H1 (cell line): ENCODE measurements at regions not wholly inside any gene's neighbourhood (a gene's known extent, or its start where the extent isn't known, plus 50 kb on each side); places are given as distances from the start of the nearest gene placed in this dataset.

Experiments
- CTCF ChIA-PET: fragments of 300-600 bp; sonication (Branson Sonifier 250); formaldehyde crosslinking; loops from one replicate; lab custom pipeline; 2021; ENCODE audit not compliant: partially characterized antibody; lab: Charles Lee
- POLR2A ChIA-PET: fragments of 300-600 bp; sonication (Branson Sonifier 250); formaldehyde crosslinking; loops from one replicate; lab custom pipeline; 2021; ENCODE audit warnings: inconsistent platforms; ENCODE audit not compliant: partially characterized antibody; lab: Charles Lee
- DNase-seq, 2 experiments: peaks; one replicate each; pipeline versions ENCODE4 v3.0.0 to v3.0.0-alpha.2; 2010 to 2022; ENCODE audit warnings: low spot score in 2 of 2, low read depth in 1 of 2, mixed read lengths in 1 of 2
- FAIRE-seq: peaks from 2 replicates; lab custom pipeline; 2011; peaks lifted over from hg19 to GRCh38; lab: Jason Lieb, UNC
- H2AFZ ChIP-seq: 2 replicates; pipeline ENCODE4 v1.8.1; 2012; ENCODE audit warnings: low read length, inconsistent platforms
- H2AK5ac ChIP-seq: 2 replicates; pipeline ENCODE4 v1.6.1; 2013; ENCODE audit warnings: low read depth, low read length
- H2BK120ac ChIP-seq: replicated peaks from 2 replicates; pipeline ENCODE3; 2013; ENCODE audit warnings: low read depth, low read length, inconsistent platforms
- H2BK12ac ChIP-seq: 2 replicates; pipeline ENCODE4 v1.6.1; 2013; ENCODE audit warnings: low read depth, low read length
- H2BK15ac ChIP-seq: 2 replicates; pipeline ENCODE4 v1.6.1; 2013; ENCODE audit warnings: low read length
- H2BK20ac ChIP-seq: 2 replicates; pipeline ENCODE4 v1.6.1; 2013; ENCODE audit warnings: low read length
- H2BK5ac ChIP-seq: 2 replicates; pipeline ENCODE4 v1.6.1; 2013; ENCODE audit warnings: low read depth, low read length
- H3K14ac ChIP-seq: 2 replicates; pipeline ENCODE4 v1.6.1; 2013; ENCODE audit warnings: inconsistent platforms; ENCODE audit not compliant: insufficient read length
- H3K18ac ChIP-seq: 2 replicates; pipeline ENCODE4 v1.6.1; 2013; ENCODE audit warnings: low read length; ENCODE audit errors: extremely low read depth
- H3K23ac ChIP-seq: 2 replicates; pipeline ENCODE4 v1.6.1; 2013; ENCODE audit warnings: inconsistent platforms; ENCODE audit not compliant: insufficient read length
- H3K23me2 ChIP-seq: 2 replicates; pipeline ENCODE4 v1.6.1; 2013; ENCODE audit warnings: low read depth, low read length
- H3K27ac ChIP-seq: 2 replicates; pipeline ENCODE4 v1.6.1; 2011; ENCODE audit warnings: low read depth, low read length, inconsistent platforms
- H3K27me3 ChIP-seq, 4 experiments: replicated peaks in 1 of 4; 1 replicate in 1 of 4; 2 replicates in 3 of 4; pipeline versions ENCODE4 v1.6.1 to v1.8.1; 2011 to 2013; ENCODE audit warnings: low read length in 3 of 4, mild to moderate bottlenecking in 3 of 4, inconsistent platforms in 2 of 4, mixed read lengths in 2 of 4, moderate library complexity in 1 of 4; ENCODE audit not compliant: control insufficient read depth in 3 of 4, insufficient read depth in 3 of 4; ENCODE audit errors: extremely low read depth in 1 of 4
- H3K36me3 ChIP-seq, 4 experiments: 2 replicates each; pipeline versions ENCODE4 v1.6.1 to v1.8.1; 2011 to 2013; ENCODE audit warnings: mild to moderate bottlenecking in 4 of 4, low read length in 3 of 4, moderate library complexity in 2 of 4, control low read depth in 1 of 4, inconsistent platforms in 1 of 4; ENCODE audit not compliant: insufficient read depth in 4 of 4, control insufficient read depth in 2 of 4
- H3K4ac ChIP-seq: replicated peaks from 2 replicates; pipeline ENCODE3; 2013; ENCODE audit warnings: low read length, low read depth, mixed read lengths, inconsistent platforms; ENCODE audit not compliant: insufficient read length
- H3K4me1 ChIP-seq, 4 experiments: replicated peaks in 1 of 4; 1 replicate in 1 of 4; 2 replicates in 3 of 4; pipeline versions ENCODE4 v1.6.1 to v1.8.1; 2011 to 2013; ENCODE audit warnings: low read length in 3 of 4, inconsistent platforms in 2 of 4, mixed read lengths in 1 of 4; ENCODE audit not compliant: insufficient read depth in 4 of 4, control insufficient read depth in 3 of 4
- H3K4me2 ChIP-seq, 2 experiments: 2 replicates each; pipeline versions ENCODE4 v1.6.1 to v1.8.1; 2011 to 2013; ENCODE audit warnings: low read depth in 2 of 2, low read length in 2 of 2, control low read depth in 1 of 2, inconsistent platforms in 1 of 2, mild to moderate bottlenecking in 1 of 2; ENCODE audit not compliant: insufficient read depth in 1 of 2
- H3K4me3 ChIP-seq, 4 experiments: fragments of 200-600, 300-600 bp in 1 of 4; sonication (generic), shearing (Covaris generic), sonication (Bioruptor Twin) in 1 of 4; 2 replicates each; pipeline versions ENCODE4 v1.5.1 to v1.8.1; 2011 to 2016; ENCODE audit warnings: low read length in 4 of 4, low read depth in 3 of 4, control low read depth in 2 of 4, inconsistent platforms in 2 of 4, mild to moderate bottlenecking in 2 of 4, mixed read lengths in 1 of 4, moderate library complexity in 1 of 4; ENCODE audit not compliant: insufficient read depth in 2 of 4; ENCODE audit errors: extremely low read depth in 1 of 4
- H3K56ac ChIP-seq: replicated peaks from 2 replicates; pipeline ENCODE3; 2013; ENCODE audit warnings: low read depth, mild to moderate bottlenecking, mixed read lengths, low read length, inconsistent platforms; ENCODE audit not compliant: insufficient read length
- H3K79me1 ChIP-seq: 2 replicates; pipeline ENCODE4 v1.6.1; 2013; ENCODE audit warnings: low read depth, low read length, control low read depth
- H3K79me2 ChIP-seq, 2 experiments: 2 replicates each; pipeline versions ENCODE4 v1.6.1 to v1.8.1; 2012 to 2013; ENCODE audit warnings: low read length in 2 of 2, mild to moderate bottlenecking in 2 of 2, inconsistent platforms in 1 of 2; ENCODE audit not compliant: insufficient read depth in 2 of 2, control insufficient read depth in 1 of 2
- H3K9ac ChIP-seq, 4 experiments: replicated peaks in 1 of 4; 1 replicate in 1 of 4; 2 replicates in 3 of 4; pipeline versions ENCODE4 v1.6.1 to v1.8.1; 2011 to 2013; ENCODE audit warnings: low read depth in 3 of 4, low read length in 3 of 4, control low read depth in 2 of 4, mild to moderate bottlenecking in 2 of 4, moderate library complexity in 2 of 4, inconsistent platforms in 1 of 4; ENCODE audit errors: extremely low read depth in 1 of 4
- H3K9me3 ChIP-seq, 2 experiments: 2 replicates each; pipeline versions ENCODE4 v1.6.1 to v1.8.1; 2012 to 2013; ENCODE audit warnings: mild to moderate bottlenecking in 2 of 2, moderate library complexity in 2 of 2, control low read depth in 1 of 2, inconsistent platforms in 1 of 2, low read depth in 1 of 2, low read length in 1 of 2, mixed read lengths in 1 of 2; ENCODE audit not compliant: insufficient read depth in 2 of 2
- H4K20me1 ChIP-seq, 2 experiments: replicated peaks in 1 of 2; 2 replicates each; pipeline versions ENCODE3 to v1.8.1; 2011 to 2013; ENCODE audit warnings: inconsistent platforms in 2 of 2, low read length in 2 of 2, mild to moderate bottlenecking in 1 of 2; ENCODE audit not compliant: insufficient read depth in 2 of 2, control insufficient read depth in 1 of 2
- H4K5ac ChIP-seq: 2 replicates; pipeline ENCODE4 v1.6.1; 2013; ENCODE audit warnings: low read length, low read depth, mixed read lengths, inconsistent platforms; ENCODE audit not compliant: insufficient read length
- H4K8ac ChIP-seq: 2 replicates; pipeline ENCODE4 v1.8.0; 2013; ENCODE audit warnings: mild to moderate bottlenecking, moderate library complexity, low read length, inconsistent platforms; ENCODE audit not compliant: insufficient read depth; ENCODE audit errors: extremely low read depth
- H4K91ac ChIP-seq: replicated peaks from 2 replicates; pipeline ENCODE3; 2013; ENCODE audit warnings: low read length, mixed read lengths, inconsistent platforms; ENCODE audit not compliant: insufficient read length
- CHD1 ChIP-seq: IDR thresholded peaks from 2 replicates; pipeline ENCODE4 v1.6.1; 2012; ENCODE audit warnings: low read depth, low read length, improper control_type of control experiment
- EP300 ChIP-seq, 2 experiments: IDR thresholded peaks; 1 replicate in 1 of 2; 2 replicates in 1 of 2; pipeline ENCODE4 v1.6.1; 2011 to 2012; ENCODE audit warnings: low read depth in 2 of 2, low read length in 2 of 2, mild to moderate bottlenecking in 2 of 2, borderline replicate concordance in 1 of 2, inconsistent platforms in 1 of 2, moderate library complexity in 1 of 2
- FOSL1 ChIP-seq: IDR thresholded peaks from 2 replicates; pipeline ENCODE4 v1.6.1; 2011; ENCODE audit warnings: mild to moderate bottlenecking, low read depth, low read length, moderate library complexity; ENCODE audit not compliant: insufficient read depth
- KDM1A ChIP-seq: fragments of 200-600, 300-600 bp; sonication (generic); IDR thresholded peaks from 2 replicates; pipeline ENCODE4 v1.7.1; 2016; ENCODE audit warnings: mild to moderate bottlenecking, low read length, borderline replicate concordance
- KDM4A ChIP-seq: IDR thresholded peaks from one replicate; pipeline ENCODE4 v1.7.1; 2012; ENCODE audit warnings: low read depth, mild to moderate bottlenecking, moderate library complexity, low read length, inconsistent platforms; ENCODE audit not compliant: severe bottlenecking
- NANOG ChIP-seq: IDR thresholded peaks from 2 replicates; pipeline ENCODE4 v1.6.1; 2011; ENCODE audit warnings: low read length, low read depth, mild to moderate bottlenecking, inconsistent platforms; ENCODE audit not compliant: insufficient read depth, poor library complexity, severe bottlenecking
- RFX5 ChIP-seq: IDR thresholded peaks from 2 replicates; pipeline ENCODE4 v1.6.1; 2011; ENCODE audit warnings: low read depth, low read length, improper control_type of control experiment, borderline replicate concordance
- SIRT6 ChIP-seq: IDR thresholded peaks from one replicate; pipeline ENCODE4 v1.7.1; 2012; ENCODE audit warnings: low read length, inconsistent platforms
- SP4 ChIP-seq: IDR thresholded peaks from 2 replicates; pipeline ENCODE4 v1.6.1; 2012; ENCODE audit warnings: low read length, inconsistent platforms
- TAF1 ChIP-seq: IDR thresholded peaks from 2 replicates; pipeline ENCODE4 v1.6.1; 2011; ENCODE audit warnings: mild to moderate bottlenecking, low read depth, low read length
- USF2 ChIP-seq: IDR thresholded peaks from 2 replicates; pipeline ENCODE4 v1.6.1; 2011; ENCODE audit warnings: low read length, improper control_type of control experiment
- whole genome bisulfite sequencing, 2 experiments: shearing (Covaris generic) in 1 of 2; methylation state at CpG; one replicate each; pipeline versions ENCODE4 v1.1.6 to v1.1.7; 2013 to 2015; ENCODE audit warnings: low lambda C conversion rate in 2 of 2, mixed read lengths in 2 of 2, inconsistent platforms in 1 of 2, low coverage in 1 of 2, missing lambda C conversion rate in 1 of 2; ENCODE audit not compliant: insufficient replicate concordance in 2 of 2, insufficient coverage in 1 of 2, insufficient read length in 1 of 2; ENCODE audit errors: extremely low coverage in 1 of 2, missing lambda C conversion rate in 1 of 2; 5-methylcytosine and 5-hydroxymethylcytosine counted together
- TF ChIP-seq, protein P1 (sequence below): IDR thresholded peaks from 2 replicates; pipeline ENCODE4 v1.6.1; 2012; ENCODE audit warnings: low read length, inconsistent platforms

GRCh38 chr4:95909211-95909610 lies 69.3 kb downstream of the PDHA2 start:
- no peak overlapping the region for H4K8ac ChIP-seq
- H3K14ac ChIP-seq: no peak overlapping the region
- ChIA-PET POLR2A (no interaction called here), CTCF (no interaction called here)
- no peak overlapping the region for H2BK5ac ChIP-seq
- DNase-seq (no peak), FAIRE-seq (no peak)
- no peak overlapping the region for H3K23ac ChIP-seq
- no peak overlapping the region for H3K4me3 ChIP-seq
- no peak overlapping the region for H4K91ac ChIP-seq
- no peak overlapping the region for H3K18ac ChIP-seq
- no peaks in the 10 kb centered on the region for H3K36me3 ChIP-seq
- no peaks in the 10 kb centered on the region for H3K23me2 ChIP-seq
- no peak overlapping the region for H2AK5ac ChIP-seq
- H3K9ac ChIP-seq: no peak overlapping the region
- no peaks in the 10 kb centered on the region for H3K79me2 ChIP-seq
- no peak overlapping the region for H3K27ac ChIP-seq
- H4K5ac ChIP-seq: no peak overlapping the region
- no peaks in the 10 kb centered on the region for H3K79me1 ChIP-seq
- no peak overlapping the region for H3K4me2 ChIP-seq
- no peaks in the 10 kb centered on the region for H4K20me1 ChIP-seq
- no peak overlapping the region for H3K56ac ChIP-seq
- peaks cover 0 to 3% (median 0%) of the 10 kb centered on the region in 4 experiments; a peak in 2 of 7 replicates for H3K4me1 ChIP-seq
- no peaks in the 10 kb centered on the region for H3K27me3 ChIP-seq
- no peak overlapping the region for H3K4ac ChIP-seq
- WGBS, 2 experiments: 90% methylated on average over 1 of the region's 1 CpG; no CpG with 5 or more reads in 1 of the 2 experiments
- H3K9me3 ChIP-seq: peaks cover 0 to 2% of the 10 kb centered on the region in 2 experiments; a peak in 1 of 4 replicates
- no peak overlapping the region for H2BK12ac ChIP-seq
- H2BK120ac ChIP-seq: no peak overlapping the region
- H2AFZ ChIP-seq: no peak overlapping the region
- H2BK20ac ChIP-seq: no peak overlapping the region
- no peak overlapping the region for H2BK15ac ChIP-seq
- TF ChIP-seq USF2: no peak
- TF ChIP-seq TAF1: no peak
- no peak for TF ChIP-seq KDM1A
- no peak for TF ChIP-seq CHD1
- TF ChIP-seq RFX5: no peak
- no peak for TF ChIP-seq NANOG
- no peak for TF ChIP-seq FOSL1
- TF ChIP-seq KDM4A: no peak
- no peak for TF ChIP-seq EP300 (IDR thresholded peaks at IDR 0.05; ENCODE audit: borderline replicate concordance in 1 of 2, low read depth in 2 of 2, low read length in 2 of 2)
- no peak for TF ChIP-seq SP4
- TF ChIP-seq SIRT6: no peak
- TF ChIP-seq, protein P1, sequence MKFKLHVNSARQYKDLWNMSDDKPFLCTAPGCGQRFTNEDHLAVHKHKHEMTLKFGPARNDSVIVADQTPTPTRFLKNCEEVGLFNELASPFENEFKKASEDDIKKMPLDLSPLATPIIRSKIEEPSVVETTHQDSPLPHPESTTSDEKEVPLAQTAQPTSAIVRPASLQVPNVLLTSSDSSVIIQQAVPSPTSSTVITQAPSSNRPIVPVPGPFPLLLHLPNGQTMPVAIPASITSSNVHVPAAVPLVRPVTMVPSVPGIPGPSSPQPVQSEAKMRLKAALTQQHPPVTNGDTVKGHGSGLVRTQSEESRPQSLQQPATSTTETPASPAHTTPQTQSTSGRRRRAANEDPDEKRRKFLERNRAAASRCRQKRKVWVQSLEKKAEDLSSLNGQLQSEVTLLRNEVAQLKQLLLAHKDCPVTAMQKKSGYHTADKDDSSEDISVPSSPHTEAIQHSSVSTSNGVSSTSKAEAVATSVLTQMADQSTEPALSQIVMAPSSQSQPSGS: no peak
